Hindlimb muscle (tissue), 1 donor: ENCODE measurements at regions not wholly inside any gene's neighbourhood (a gene's known extent, or its start where the extent isn't known, plus 50 kb on each side); places are given as distances from the start of the nearest gene placed in this dataset.
"Not testable (repeated sequence)": the region's sequence is repeated elsewhere in the genome, so short reads cannot be mapped to it uniquely, and the experiment has no call there.

ENCODE experiments used
- DNase-seq: peaks from one replicate; pipeline ENCODE4 v3.0.0-alpha.2; 2013

GRCh38 chr7:92972441-92972840 is 136.1 kb upstream of the CDK6 start:
- no peak for DNase-seq

- no peak for DNase-seq
These were observed 132.7 kb upstream of the CDK6 start for GRCh38 chr7:92969061-92969460.

DNA sequence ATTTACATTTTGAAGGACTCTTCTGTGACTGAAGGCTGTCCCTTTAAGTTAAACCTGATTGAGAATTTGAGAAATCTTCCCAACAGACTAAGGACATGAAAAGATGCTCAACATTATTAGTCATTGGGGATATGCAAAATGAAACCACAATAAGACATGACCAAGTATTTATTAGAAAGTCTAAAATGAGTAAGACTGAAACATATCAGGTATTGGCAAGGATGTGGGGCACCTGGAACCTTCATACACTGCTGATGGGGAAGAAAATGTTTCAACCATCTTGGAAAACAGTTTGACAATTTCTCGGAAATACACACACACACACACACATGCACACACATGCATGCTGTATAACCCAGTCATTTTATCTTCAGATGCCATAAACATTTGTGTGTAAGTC is 132.1 kb upstream of the CDK6 start:
- DNase-seq = no peak

- no peak for DNase-seq
These were observed 130.9 kb upstream of the CDK6 start for GRCh38 chr7:92967238-92967637.

GRCh38 chr7:92964141-92964540 is 127.8 kb upstream of the CDK6 start:
- DNase-seq = peak; percentile 40

- no peak for DNase-seq
These were observed 127.2 kb upstream of the CDK6 start for GRCh38 chr7:92963566-92963965.

DNA sequence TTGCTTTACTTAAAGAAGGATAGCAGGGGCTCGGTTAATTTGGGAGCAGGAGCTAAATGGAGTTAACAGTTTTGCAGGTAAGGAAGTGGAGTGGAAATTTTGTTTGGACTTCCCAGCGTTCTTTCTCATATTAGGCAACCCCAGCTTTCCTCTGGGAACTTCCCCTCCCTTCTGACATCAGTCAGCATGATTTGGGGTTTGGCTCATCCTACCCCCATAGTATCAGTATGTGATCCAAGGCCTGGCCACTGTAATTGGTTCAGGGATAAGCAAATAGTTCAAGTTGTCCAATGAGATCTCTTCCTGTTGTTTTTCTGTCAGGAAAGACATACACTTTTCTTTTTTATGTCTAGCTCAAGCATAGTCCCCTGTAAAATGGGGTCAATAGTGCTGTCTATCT is 125.6 kb upstream of the CDK6 start:
- no peak for DNase-seq

GRCh38 chr7:92956575-92956974 is 120.2 kb upstream of the CDK6 start:
- DNase-seq = no peak

GRCh38 chr7:92955081-92955480 is 118.7 kb upstream of the CDK6 start:
- no peak for DNase-seq

GRCh38 chr7:92953657-92954056 is 117.3 kb upstream of the CDK6 start:
- DNase-seq = no peak

GRCh38 chr7:92949748-92950147 is 113.4 kb upstream of the CDK6 start:
- no peak for DNase-seq

DNA sequence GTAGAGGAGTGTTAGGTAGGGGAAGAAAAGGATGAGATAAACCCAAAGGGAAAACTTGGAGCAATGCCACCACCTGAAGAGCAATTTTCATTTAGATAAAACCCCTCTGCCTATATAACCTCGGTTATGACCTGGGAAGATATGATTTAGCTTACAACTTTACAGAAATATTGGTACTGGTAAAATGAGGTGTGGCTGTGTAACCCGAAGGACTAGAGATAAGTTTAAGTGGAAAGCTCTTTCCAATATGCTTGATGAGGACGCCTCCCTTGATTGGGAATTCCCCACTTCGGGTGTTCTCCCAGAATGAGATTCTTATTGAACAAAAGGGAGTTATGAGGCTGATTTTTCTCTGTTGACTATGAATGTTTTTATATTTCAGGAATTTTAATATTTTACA is 109.5 kb upstream of the CDK6 start:
- no peak for DNase-seq

DNA sequence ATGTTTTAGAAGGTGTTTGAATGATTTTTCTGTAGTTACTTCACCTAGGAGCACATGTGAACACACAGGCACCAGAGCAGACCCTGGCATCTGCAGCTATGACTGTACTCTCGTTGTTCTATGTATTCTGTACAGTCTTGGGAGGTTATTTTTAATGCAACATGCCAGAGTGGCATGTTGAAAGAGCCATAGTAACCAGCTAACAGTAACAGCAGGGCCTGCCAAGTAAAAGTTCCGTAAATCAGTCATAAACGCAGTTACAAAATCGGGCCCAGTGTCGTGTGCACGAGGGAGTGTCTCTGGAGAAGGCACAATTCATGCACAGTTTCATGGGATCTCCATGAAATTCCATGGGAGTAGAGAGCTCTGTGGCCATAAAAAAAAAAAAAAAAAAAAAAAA is 108.3 kb upstream of the CDK6 start:
- DNase-seq = no peak

GRCh38 chr7:92942706-92943105 is 106.3 kb upstream of the CDK6 start:
- not testable (repeated sequence) for DNase-seq

GRCh38 chr7:92939666-92940360 is 103.4 kb upstream of the CDK6 start:
- DNase-seq = no peak

DNA sequence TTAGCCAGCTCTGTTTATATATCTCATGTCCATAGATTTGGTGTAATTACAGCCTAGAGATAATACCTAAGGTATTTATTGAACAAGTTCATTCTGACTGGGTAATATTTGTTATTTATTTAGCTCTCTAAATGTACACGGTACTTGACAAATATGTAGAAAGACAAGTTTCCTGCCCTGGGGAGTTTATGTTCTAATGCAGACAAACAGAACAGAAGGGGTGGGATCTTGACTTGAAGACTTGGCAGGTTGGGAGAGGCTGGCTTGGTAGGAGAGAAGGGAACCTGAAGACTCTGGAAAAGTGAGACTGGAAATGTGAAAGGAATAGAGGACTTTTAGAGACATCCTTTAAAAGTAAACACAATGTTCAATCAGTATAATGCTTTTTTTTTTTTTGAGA is 97.7 kb upstream of the CDK6 start:
- DNase-seq = no peak

DNA sequence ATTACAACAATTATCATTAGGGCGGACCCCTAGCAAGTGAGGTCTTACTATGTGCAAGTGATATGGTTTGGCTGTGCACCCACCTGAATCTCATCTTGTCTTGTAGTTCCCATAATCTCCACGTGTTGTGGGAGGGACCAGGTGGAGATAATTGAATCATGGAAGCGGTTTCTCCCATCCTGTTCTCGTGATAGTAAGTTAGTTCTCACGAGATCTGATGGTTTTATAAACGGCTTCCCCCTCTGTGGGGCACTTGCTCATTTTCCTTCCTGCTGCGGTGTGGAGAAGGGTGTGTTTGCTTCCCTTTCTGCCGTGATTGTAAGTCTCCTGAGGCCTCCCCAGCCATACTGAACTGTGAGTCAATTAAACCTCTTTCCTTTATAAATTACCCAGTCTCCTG is 96.1 kb upstream of the CDK6 start:
- DNase-seq = no peak

GRCh38 chr7:92930404-92930803 is 94.0 kb upstream of the CDK6 start:
- DNase-seq = no peak

DNA sequence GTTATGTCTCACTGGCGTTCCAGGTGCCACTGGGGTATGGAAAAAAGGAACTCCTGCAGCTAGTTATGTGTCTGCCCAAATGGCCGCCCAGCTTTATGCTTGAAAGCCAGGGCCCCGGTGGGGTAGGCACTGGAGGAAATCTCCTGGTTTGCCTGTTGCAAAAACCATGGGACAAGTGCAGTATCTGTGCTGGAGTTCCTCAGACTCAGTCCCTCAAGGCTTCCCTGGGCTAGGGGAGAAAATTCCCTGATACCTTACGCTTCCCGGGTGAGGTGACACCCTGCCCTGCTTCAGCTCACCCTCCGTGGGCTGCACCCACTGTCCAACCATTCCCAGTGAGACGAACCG is 90.3 kb upstream of the CDK6 start:
- no peak for DNase-seq

- DNase-seq = no peak
These were observed 89.7 kb upstream of the CDK6 start for GRCh38 chr7:92925876-92926696.

- DNase-seq = no peak
These were observed 88.4 kb upstream of the CDK6 start for GRCh38 chr7:92924800-92925199.

GRCh38 chr7:92917230-92917629 is 80.9 kb upstream of the CDK6 start:
- peak; percentile 10 for DNase-seq

GRCh38 chr7:92916770-92917224 is 80.4 kb upstream of the CDK6 start:
- peak; percentile 14 for DNase-seq

DNA sequence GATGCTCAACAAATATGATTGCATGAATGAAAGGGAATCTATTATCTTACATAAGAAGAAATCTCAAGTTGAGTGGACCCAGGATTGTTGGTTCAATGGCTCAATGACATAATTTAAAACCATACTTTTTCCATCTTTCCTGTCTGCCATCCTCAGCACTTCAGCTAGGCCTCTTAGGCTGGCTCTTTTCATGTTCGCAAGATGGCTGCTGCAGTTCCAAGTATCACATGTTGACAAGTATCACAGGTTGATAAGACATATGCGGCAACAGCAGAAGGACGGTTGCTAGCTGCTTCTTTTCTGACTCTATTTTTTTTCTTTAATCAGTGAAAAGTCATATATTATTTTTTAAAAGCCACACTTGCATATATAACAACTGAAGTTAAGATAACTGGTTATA is 79.0 kb upstream of the CDK6 start:
- DNase-seq = no peak
